Endodermal cell (in vitro differentiated cells): ENCODE measurements at regions not wholly inside any gene's neighbourhood (a gene's known extent, or its start where the extent isn't known, plus 50 kb on each side); places are given as distances from the start of the nearest gene placed in this dataset.

Experiments used
- DNase-seq: peaks from one replicate; pipeline ENCODE4 v3.0.0-alpha.2; 2017
- H3K27ac ChIP-seq: 2 replicates; pipeline ENCODE4 v1.5.1; 2013; ENCODE audit warnings: mild to moderate bottlenecking, low read depth, low read length, moderate library complexity
- H3K27me3 ChIP-seq: 2 replicates; pipeline ENCODE4 v1.6.1; 2013; ENCODE audit warnings: mild to moderate bottlenecking, low read length, moderate library complexity; ENCODE audit not compliant: insufficient read depth, control insufficient read depth, poor library complexity, severe bottlenecking
- H3K36me3 ChIP-seq: 2 replicates; pipeline ENCODE4 v1.7.0; 2013; ENCODE audit warnings: mild to moderate bottlenecking, low read length, moderate library complexity; ENCODE audit not compliant: control insufficient read depth, insufficient read depth
- H3K4me1 ChIP-seq: one replicate; pipeline ENCODE4 v1.7.0; 2013; ENCODE audit warnings: low read length; ENCODE audit not compliant: control insufficient read depth, insufficient read depth
- H3K4me3 ChIP-seq: 2 replicates; pipeline ENCODE4 v1.5.1; 2013; ENCODE audit warnings: mild to moderate bottlenecking, low read length, moderate library complexity
- H3K9ac ChIP-seq: 2 replicates; pipeline ENCODE4 v1.6.1; 2013; ENCODE audit warnings: mild to moderate bottlenecking, low read length, moderate library complexity; ENCODE audit not compliant: poor library complexity, severe bottlenecking; ENCODE audit errors: extremely low read depth
- H3K9me3 ChIP-seq: 2 replicates; pipeline ENCODE4 v1.6.1; 2013; ENCODE audit warnings: mild to moderate bottlenecking, low read length, moderate library complexity; ENCODE audit not compliant: control insufficient read depth
- H3K27ac Mint-ChIP-seq: 2 replicates; pipeline ENCODE4 v1.8.0; 2020; ENCODE audit warnings: mixed read lengths
- H3K27me3 Mint-ChIP-seq: 2 replicates; pipeline ENCODE4 v1.8.0; 2021; ENCODE audit warnings: mild to moderate bottlenecking, mixed read lengths; ENCODE audit not compliant: insufficient read depth
- H3K36me3 Mint-ChIP-seq: 2 replicates; pipeline ENCODE4 v1.8.0; 2020; ENCODE audit warnings: low read depth, mixed read lengths
- H3K4me1 Mint-ChIP-seq: 2 replicates; pipeline ENCODE4 v1.8.0; 2020; ENCODE audit warnings: mixed read lengths
- H3K4me3 Mint-ChIP-seq: 2 replicates; pipeline ENCODE4 v1.8.0; 2020; ENCODE audit warnings: mild to moderate bottlenecking, moderate library complexity, mixed read lengths
- H3K9me3 Mint-ChIP-seq: 2 replicates; pipeline ENCODE4 v1.8.0; 2020; ENCODE audit warnings: mild to moderate bottlenecking, mixed read lengths
- WGBS, 2 experiments: methylation state at CpG; one replicate each; pipeline versions ENCODE4 v1.1.5 to v1.1.7; 2013; ENCODE audit warnings: missing lambda C conversion rate in 2 of 2, mixed read lengths in 1 of 2; ENCODE audit not compliant: insufficient coverage in 1 of 2, insufficient read length in 1 of 2; 5-methylcytosine and 5-hydroxymethylcytosine counted together
- TF ChIP-seq, protein P1 (sequence below): fragments of 200-600 bp; sonication (generic); conservative IDR thresholded peaks from 2 replicates; pipeline ENCODE4 v1.5.0; 2021; ENCODE audit warnings: antibody characterized with exemption, mild to moderate bottlenecking

DNA sequence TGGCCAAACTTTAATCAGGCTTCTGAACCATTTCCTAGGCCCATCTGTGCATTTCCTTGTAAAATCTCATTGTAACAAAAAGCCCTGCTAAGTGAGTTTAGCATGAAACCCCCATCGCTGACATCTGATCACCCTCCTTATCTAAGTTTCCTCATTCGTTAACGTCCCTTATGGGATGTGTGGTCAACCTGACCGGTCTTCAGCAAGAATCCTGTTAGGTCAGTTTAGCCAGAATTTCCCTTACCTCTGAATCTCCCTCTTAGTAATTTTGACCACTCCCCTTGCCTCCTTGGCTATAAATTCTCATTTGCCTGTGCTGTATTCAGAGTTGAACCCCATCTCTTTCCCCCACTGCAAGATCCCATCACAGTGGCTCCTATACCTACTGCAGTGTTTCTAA is 239.3 kb downstream of the RMST start:
- H3K9ac ChIP-seq: no peak overlapping the region
- H3K4me3 ChIP-seq: no peak overlapping the region
- no peaks in the 10 kb centered on the region for H3K27me3 ChIP-seq
- WGBS, 2 experiments: 86 to 90% methylated on average over 4 of the region's 4 CpGs
- H3K36me3 ChIP-seq: no peaks in the 10 kb centered on the region
- Mint-ChIP-seq H3K4me3 (no peak overlapping the region), H3K27ac (no peak overlapping the region), H3K36me3 (peaks cover 1% of the 10 kb centered on the region), H3K4me1 (peaks cover 13% of the 10 kb centered on the region), H3K9me3 (peaks cover 5% of the 10 kb centered on the region), H3K27me3 (no peaks in the 10 kb centered on the region)
- no peak overlapping the region for H3K27ac ChIP-seq
- H3K4me1 ChIP-seq: no peaks in the 10 kb centered on the region
- peaks cover 6% of the 10 kb centered on the region for H3K9me3 ChIP-seq
- TF ChIP-seq, protein P1, sequence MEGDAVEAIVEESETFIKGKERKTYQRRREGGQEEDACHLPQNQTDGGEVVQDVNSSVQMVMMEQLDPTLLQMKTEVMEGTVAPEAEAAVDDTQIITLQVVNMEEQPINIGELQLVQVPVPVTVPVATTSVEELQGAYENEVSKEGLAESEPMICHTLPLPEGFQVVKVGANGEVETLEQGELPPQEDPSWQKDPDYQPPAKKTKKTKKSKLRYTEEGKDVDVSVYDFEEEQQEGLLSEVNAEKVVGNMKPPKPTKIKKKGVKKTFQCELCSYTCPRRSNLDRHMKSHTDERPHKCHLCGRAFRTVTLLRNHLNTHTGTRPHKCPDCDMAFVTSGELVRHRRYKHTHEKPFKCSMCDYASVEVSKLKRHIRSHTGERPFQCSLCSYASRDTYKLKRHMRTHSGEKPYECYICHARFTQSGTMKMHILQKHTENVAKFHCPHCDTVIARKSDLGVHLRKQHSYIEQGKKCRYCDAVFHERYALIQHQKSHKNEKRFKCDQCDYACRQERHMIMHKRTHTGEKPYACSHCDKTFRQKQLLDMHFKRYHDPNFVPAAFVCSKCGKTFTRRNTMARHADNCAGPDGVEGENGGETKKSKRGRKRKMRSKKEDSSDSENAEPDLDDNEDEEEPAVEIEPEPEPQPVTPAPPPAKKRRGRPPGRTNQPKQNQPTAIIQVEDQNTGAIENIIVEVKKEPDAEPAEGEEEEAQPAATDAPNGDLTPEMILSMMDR: no peak
- no peak for DNase-seq

DNA sequence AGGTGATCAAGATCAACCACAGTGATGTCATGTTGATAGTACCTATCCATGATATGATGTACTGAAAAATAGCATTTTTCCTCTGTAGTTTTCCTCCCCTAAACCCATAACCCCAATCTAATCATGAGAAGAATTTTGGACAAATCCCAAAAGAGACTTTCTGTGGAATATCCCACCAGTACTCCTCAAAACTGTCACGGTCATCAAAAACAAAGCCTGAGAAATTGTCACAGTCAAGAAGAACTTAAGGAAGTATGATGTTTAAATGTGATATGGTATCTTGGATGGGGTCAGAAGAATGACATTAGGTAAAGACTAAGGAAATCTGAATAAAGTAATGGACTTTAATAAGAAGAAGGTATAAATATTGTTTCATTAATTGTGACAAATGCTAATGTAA is 248.8 kb downstream of the RMST start:
- H3K9me3 Mint-ChIP-seq: no peaks in the 10 kb centered on the region
- no peak overlapping the region for H3K4me3 Mint-ChIP-seq
- 100% methylated on average over 1 of the region's 1 CpG for WGBS, 2 experiments

DNA sequence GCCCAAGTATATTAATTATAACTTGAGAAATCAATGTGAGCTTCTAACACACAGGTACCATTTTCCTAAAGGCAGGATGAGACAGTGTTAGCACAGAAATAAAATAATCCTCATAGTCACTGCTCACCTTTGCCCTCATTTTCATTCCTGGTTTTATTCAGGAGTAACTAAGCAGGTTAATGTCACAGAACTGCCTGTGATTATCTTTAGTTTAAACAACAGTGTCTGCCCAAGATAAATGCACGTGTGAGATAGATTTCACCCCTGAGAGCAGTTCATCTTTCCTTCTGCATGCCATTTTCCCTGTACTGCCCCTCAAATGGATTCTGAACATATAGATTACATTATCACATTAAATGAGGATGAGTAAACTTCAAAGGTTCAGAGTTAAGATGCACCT is 250.7 kb downstream of the RMST start:
- DNase-seq: no peak
- H3K27ac ChIP-seq: no peak overlapping the region
- no peaks in the 10 kb centered on the region for H3K36me3 ChIP-seq
- peaks cover 8% of the 10 kb centered on the region for H3K4me1 ChIP-seq
- 60 to 89% methylated on average over 1 of the region's 1 CpG for WGBS, 2 experiments
- no peaks in the 10 kb centered on the region for H3K9me3 Mint-ChIP-seq
- no peak overlapping the region for H3K9ac ChIP-seq
- H3K27ac Mint-ChIP-seq: no peak overlapping the region
- no peak overlapping the region for H3K4me3 Mint-ChIP-seq
- H3K27me3 Mint-ChIP-seq: no peaks in the 10 kb centered on the region
- H3K9me3 ChIP-seq: no peaks in the 10 kb centered on the region
- peak overlapping the region; percentile 53 for H3K4me3 ChIP-seq
- H3K36me3 Mint-ChIP-seq: no peaks in the 10 kb centered on the region
- peaks cover 19% of the 10 kb centered on the region for H3K4me1 Mint-ChIP-seq
- TF ChIP-seq, protein P1: no peak
- no peaks in the 10 kb centered on the region for H3K27me3 ChIP-seq

More for the DNA sequence above, 248.8 kb downstream of the RMST start:
- Histone ChIP-seq H3K4me1 (peaks cover 8% of the 10 kb centered on the region), H3K9me3 (no peaks in the 10 kb centered on the region), H3K9ac (no peak overlapping the region), H3K27me3 (no peaks in the 10 kb centered on the region), H3K36me3 (no peaks in the 10 kb centered on the region), H3K4me3 (no peak overlapping the region), H3K27ac (no peak overlapping the region)
- Mint-ChIP-seq H3K4me1 (peaks cover 19% of the 10 kb centered on the region), H3K36me3 (no peaks in the 10 kb centered on the region), H3K27me3 (no peaks in the 10 kb centered on the region), H3K27ac (no peak overlapping the region)
- TF ChIP-seq, protein P1: no peak
- no peak for DNase-seq
